ENCODE measurements at regions not wholly inside any gene's neighbourhood (a gene's known extent, or its start where the extent isn't known, plus 50 kb on each side); places are given as distances from the start of the nearest gene placed in this dataset.
"Not testable (repeated sequence)": the region's sequence is repeated elsewhere in the genome, so short reads cannot be mapped to it uniquely, and the experiment has no call there.

DNA sequence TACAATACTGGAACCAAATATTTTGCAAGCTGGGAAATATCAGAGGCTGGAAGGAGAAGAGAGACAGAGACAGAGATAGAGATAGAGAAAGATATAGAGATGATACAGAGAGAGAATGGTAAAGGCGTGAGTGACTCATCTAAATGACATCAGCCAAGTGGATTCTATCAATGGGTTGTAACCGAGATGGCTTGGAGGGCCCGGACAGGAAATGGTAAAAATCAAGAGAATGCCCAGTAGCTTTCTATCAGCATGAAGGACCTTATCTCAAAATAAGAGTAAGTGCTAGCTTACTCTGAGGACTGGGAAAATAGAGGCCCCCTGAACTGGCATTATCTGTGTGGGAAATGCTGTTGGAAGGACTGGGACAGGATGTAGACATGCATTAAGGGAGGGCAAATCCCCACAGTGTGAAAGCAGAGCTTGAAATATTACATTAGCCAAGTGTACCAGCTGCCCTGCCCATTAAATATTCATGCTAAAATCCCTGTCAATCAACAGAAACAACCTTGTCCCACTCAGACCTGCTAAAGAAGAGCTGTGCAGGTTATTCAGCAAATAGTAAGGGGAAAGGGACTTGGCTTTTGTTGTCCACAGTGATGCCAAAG lies 76.6 kb upstream of the ZNF644 start:
- DNase-seq, result no peak

DNA sequence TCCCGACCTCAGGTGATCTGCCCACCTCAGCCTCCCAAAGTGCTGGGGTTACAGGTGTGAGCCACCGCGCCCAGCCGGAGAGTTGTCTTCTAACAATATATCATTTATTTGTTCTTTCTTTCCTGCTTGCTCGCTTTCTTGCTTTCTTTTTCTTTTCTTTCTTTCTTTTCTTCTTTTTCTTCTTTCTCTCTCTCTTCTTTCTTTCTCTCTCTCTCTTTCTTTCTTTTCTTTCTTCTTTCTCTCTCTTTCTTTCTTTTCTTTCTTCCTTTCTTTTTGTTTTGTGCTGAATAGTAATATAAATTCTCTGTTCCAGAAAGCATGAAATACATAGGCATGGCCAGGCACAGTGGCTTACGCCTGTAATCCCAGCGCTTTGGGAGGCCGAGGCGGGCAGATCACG lies 73.5 kb upstream of the ZNF644 start:
- not testable (repeated sequence) for H3K27me3 ChIP-seq; DNase-seq; H3K4me1 ChIP-seq; H3K36me3 ChIP-seq; H3K4me3 ChIP-seq (ENCODE audit: low read depth, low read length); H3K9me3 ChIP-seq

More for the DNA sequence above, 76.6 kb upstream of the ZNF644 start:
- Histone ChIP-seq H3K4me3 (ENCODE audit: low read depth, low read length) (no peak overlapping the region), H3K9me3 (no peaks in the 10 kb centered on the region), H3K4me1 (no peaks in the 10 kb centered on the region), H3K27me3 (no peaks in the 10 kb centered on the region), H3K36me3 (no peaks in the 10 kb centered on the region)
- TF ChIP-seq, protein P1, sequence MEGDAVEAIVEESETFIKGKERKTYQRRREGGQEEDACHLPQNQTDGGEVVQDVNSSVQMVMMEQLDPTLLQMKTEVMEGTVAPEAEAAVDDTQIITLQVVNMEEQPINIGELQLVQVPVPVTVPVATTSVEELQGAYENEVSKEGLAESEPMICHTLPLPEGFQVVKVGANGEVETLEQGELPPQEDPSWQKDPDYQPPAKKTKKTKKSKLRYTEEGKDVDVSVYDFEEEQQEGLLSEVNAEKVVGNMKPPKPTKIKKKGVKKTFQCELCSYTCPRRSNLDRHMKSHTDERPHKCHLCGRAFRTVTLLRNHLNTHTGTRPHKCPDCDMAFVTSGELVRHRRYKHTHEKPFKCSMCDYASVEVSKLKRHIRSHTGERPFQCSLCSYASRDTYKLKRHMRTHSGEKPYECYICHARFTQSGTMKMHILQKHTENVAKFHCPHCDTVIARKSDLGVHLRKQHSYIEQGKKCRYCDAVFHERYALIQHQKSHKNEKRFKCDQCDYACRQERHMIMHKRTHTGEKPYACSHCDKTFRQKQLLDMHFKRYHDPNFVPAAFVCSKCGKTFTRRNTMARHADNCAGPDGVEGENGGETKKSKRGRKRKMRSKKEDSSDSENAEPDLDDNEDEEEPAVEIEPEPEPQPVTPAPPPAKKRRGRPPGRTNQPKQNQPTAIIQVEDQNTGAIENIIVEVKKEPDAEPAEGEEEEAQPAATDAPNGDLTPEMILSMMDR (IDR thresholded peaks at IDR 0.05; ENCODE audit: low read depth, low read length), result no peak

DNA sequence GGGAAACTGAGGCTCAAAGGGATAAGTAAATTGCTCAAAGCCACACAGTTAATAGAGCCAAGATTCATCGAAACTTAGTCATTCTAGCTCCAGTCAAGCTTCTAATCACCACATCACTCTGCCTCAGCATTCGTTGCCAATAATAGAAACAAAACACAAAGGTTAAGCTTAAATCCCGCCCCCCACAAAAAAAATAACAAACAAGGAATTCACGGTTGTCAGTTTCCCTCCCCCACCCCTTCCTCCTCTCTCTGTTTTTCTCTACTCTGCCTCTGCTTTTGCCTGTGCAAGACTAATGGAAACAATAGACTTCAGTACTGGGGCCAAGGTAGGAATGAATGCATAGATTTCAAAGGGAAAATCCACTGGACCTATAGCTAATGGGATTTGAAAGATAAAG lies 70.7 kb upstream of the ZNF644 start:
- Histone ChIP-seq H3K4me1 (no peaks in the 10 kb centered on the region), H3K4me3 (ENCODE audit: low read depth, low read length) (no peak overlapping the region), H3K9me3 (no peaks in the 10 kb centered on the region), H3K36me3 (no peaks in the 10 kb centered on the region), H3K27me3 (no peaks in the 10 kb centered on the region)
- no peak for DNase-seq
- TF ChIP-seq, protein P1 (IDR thresholded peaks at IDR 0.05; ENCODE audit: low read depth, low read length), result no peak

DNA sequence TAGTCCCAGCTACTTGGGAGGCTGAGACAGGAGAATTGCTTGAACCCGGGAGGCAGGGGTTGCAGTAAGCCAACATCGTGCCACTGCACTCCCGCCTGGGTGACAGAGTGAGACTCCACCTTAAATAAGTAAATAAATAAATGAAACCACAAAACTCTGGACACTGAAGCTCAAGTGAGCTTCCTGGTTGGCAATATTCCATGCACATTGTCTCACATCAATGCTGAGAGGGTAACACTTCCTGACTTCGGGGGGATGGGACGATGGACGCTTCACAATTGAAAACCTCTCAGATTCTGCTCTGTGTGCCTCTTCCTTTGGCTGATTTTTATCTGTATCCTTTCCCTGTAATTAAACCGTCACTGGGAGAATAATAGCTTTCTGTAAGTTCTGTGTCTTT lies 70.0 kb upstream of the ZNF644 start:
- Histone ChIP-seq H3K4me3 (ENCODE audit: low read depth, low read length) (no peak overlapping the region), H3K36me3 (no peaks in the 10 kb centered on the region), H3K4me1 (no peaks in the 10 kb centered on the region), H3K9me3 (no peaks in the 10 kb centered on the region), H3K27me3 (no peaks in the 10 kb centered on the region)
- DNase-seq, result no peak
- TF ChIP-seq, protein P1 (IDR thresholded peaks at IDR 0.05; ENCODE audit: low read depth, low read length), result no peak

DNA sequence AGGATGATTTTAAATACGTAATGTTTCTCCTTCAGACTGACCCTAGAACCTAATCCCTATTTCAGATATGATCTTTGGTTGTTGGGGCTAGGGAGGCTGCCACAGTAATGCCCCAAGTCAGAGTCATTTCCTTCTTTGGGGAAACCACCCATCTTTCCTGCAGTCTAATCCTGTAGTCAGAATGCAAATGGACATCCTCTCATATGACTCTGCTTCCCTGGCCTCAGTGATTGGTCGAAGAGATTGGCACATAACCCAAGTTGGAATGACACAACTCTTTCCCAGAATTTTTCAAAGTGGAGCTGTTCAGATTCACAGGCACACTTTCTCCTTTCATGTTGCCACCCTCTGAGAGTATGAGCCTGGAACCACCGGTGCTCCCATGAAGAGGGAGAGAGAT lies 58.8 kb upstream of the ZNF644 start:
- Histone ChIP-seq H3K27me3 (no peaks in the 10 kb centered on the region), H3K4me3 (ENCODE audit: low read depth, low read length) (no peak overlapping the region), H3K9me3 (no peaks in the 10 kb centered on the region), H3K4me1 (no peaks in the 10 kb centered on the region), H3K36me3 (no peaks in the 10 kb centered on the region)
- DNase-seq, result no peak
- TF ChIP-seq, protein P1 (IDR thresholded peaks at IDR 0.05; ENCODE audit: low read depth, low read length), result no peak

DNA sequence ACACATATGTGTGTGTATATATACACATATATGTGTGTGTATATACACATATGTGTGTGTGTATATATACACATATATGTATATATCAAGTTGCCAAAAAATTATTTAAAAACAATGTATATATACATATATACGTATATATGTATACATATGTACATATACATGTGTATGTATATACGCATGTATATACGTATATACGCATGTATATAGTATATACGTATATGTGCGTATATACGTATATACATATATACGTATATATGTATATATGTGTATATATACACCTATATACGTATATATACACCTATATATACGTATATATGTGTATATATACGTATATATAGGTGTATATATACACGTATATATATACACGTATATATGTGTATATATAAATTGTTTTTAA lies 57.0 kb upstream of the ZNF644 start:
- no peaks in the 10 kb centered on the region for H3K4me1 ChIP-seq
- no peaks in the 10 kb centered on the region for H3K9me3 ChIP-seq
- TF ChIP-seq, protein P1 (IDR thresholded peaks at IDR 0.05; ENCODE audit: low read depth, low read length), result no peak
- no peak overlapping the region for H3K4me3 ChIP-seq (ENCODE audit: low read depth, low read length)
- H3K27me3 ChIP-seq, result no peaks in the 10 kb centered on the region
- DNase-seq, result no peak
- H3K36me3 ChIP-seq, result no peaks in the 10 kb centered on the region

DNA sequence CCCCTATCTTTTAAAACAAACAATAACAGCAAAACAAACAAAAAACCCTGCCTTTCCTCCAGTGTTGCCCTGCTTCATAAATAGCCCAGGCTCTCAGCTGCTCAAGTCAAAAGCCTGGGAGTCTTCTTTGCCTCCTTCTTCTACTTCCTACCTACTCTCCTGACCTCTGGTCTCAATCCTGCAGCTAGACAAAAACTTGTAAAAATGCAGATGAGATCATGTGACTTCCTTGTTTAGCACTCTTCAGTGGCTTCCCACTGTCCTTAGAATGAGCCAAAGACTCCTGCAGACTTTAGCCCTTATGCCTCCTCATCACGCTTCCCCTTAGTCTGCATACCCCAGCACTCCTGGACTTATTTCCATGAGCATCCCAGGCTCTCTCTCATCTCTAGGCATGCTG lies 55.0 kb upstream of the ZNF644 start:
- DNase-seq, result no peak
- H3K27me3 ChIP-seq, result no peaks in the 10 kb centered on the region
- no peak overlapping the region for H3K4me3 ChIP-seq (ENCODE audit: low read depth, low read length)
- H3K9me3 ChIP-seq, result no peaks in the 10 kb centered on the region
- no peaks in the 10 kb centered on the region for H3K4me1 ChIP-seq
- H3K36me3 ChIP-seq, result no peaks in the 10 kb centered on the region
- TF ChIP-seq, protein P1 (IDR thresholded peaks at IDR 0.05; ENCODE audit: low read depth, low read length), result no peak
